Retinal pigment epithelial cell (primary cell): ENCODE measurements at regions not wholly inside any gene's neighbourhood (a gene's known extent, or its start where the extent isn't known, plus 50 kb on each side); places are given as distances from the start of the nearest gene placed in this dataset.

Source experiments
- DNase-seq: peaks from one replicate; pipeline ENCODE4 v3.0.0-alpha.2; 2010; ENCODE audit warnings: low read depth
- H3K4me3 ChIP-seq: 2 replicates; pipeline ENCODE4 v1.5.1; 2011; ENCODE audit warnings: mild to moderate bottlenecking, low read length, control low read depth, moderate library complexity
- TF ChIP-seq, protein P1 (sequence below): conservative IDR thresholded peaks from 2 replicates; pipeline ENCODE4 v1.5.1; 2011; ENCODE audit warnings: low read depth, low read length, control low read depth, inconsistent platforms

- H3K4me3 ChIP-seq: no peak overlapping the region
These were observed 634.0 kb upstream of the CHRM3 start for GRCh38 chr1:238752327-238752726.

GRCh38 chr1:238745069-238745468 is 641.3 kb upstream of the CHRM3 start:
- no peak overlapping the region for H3K4me3 ChIP-seq
- DNase-seq: no peak
- TF ChIP-seq, protein P1, sequence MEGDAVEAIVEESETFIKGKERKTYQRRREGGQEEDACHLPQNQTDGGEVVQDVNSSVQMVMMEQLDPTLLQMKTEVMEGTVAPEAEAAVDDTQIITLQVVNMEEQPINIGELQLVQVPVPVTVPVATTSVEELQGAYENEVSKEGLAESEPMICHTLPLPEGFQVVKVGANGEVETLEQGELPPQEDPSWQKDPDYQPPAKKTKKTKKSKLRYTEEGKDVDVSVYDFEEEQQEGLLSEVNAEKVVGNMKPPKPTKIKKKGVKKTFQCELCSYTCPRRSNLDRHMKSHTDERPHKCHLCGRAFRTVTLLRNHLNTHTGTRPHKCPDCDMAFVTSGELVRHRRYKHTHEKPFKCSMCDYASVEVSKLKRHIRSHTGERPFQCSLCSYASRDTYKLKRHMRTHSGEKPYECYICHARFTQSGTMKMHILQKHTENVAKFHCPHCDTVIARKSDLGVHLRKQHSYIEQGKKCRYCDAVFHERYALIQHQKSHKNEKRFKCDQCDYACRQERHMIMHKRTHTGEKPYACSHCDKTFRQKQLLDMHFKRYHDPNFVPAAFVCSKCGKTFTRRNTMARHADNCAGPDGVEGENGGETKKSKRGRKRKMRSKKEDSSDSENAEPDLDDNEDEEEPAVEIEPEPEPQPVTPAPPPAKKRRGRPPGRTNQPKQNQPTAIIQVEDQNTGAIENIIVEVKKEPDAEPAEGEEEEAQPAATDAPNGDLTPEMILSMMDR: no peak

More at GRCh38 chr1:238752327-238752726, 634.0 kb upstream of the CHRM3 start:
- TF ChIP-seq, protein P1: no peak
- DNase-seq: no peak

DNA sequence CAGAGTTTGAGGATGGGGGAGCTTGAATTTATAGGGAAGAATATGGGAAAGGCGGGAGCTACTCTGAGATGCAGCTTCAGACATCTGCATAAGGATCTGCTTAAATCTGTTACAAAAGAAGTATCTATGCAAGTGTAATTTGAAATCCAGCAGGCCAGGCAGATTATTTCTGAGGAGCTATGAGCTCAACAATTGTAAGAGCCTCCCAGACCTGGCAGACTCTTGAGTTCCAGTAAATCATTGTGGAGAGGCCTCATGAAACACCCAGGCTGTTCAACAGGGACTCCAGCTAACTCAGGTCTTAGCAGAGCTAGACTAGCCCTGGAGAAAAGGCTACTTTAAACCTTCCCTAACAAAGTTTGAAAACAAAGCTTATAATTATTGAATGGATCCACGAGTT is 647.5 kb upstream of the CHRM3 start:
- DNase-seq: no peak
- TF ChIP-seq, protein P1: no peak
- H3K4me3 ChIP-seq: no peak overlapping the region

DNA sequence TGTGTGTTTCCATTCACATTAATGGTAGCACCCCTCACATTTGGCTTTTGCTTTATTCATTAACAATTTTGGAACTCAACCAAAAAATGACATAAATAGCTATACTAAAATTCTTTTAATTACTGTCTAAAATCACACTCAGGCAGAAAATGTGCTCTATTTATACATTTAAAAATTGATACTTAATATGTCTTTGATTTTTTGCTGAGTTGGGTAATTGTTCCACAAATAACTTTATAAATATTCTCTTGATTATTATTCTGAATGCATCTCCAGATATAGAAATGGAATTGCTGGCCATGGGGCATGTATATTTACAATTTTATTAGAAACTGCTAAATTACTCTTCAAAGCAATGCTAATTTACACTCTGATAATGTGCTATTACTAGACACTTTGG is 658.7 kb upstream of the CHRM3 start:
- DNase-seq: no peak
- TF ChIP-seq, protein P1: no peak

GRCh38 chr1:238722812-238723211 is 663.6 kb upstream of the CHRM3 start:
- no peak for DNase-seq
- no peak overlapping the region for H3K4me3 ChIP-seq
- TF ChIP-seq, protein P1: no peak

More for the DNA sequence above, 658.7 kb upstream of the CHRM3 start:
- H3K4me3 ChIP-seq: no peak overlapping the region

GRCh38 chr1:238710697-238711096 is 675.7 kb upstream of the CHRM3 start:
- no peak overlapping the region for H3K4me3 ChIP-seq
- TF ChIP-seq, protein P1: peak; percentile 30
- no peak for DNase-seq

GRCh38 chr1:238701024-238701423 is 685.3 kb upstream of the CHRM3 start:
- H3K4me3 ChIP-seq: no peak overlapping the region
- DNase-seq: peak; percentile 8
- TF ChIP-seq, protein P1: no peak
